GM23338 (cell line): ENCODE measurements at regions not wholly inside any gene's neighbourhood (a gene's known extent, or its start where the extent isn't known, plus 50 kb on each side); places are given as distances from the start of the nearest gene placed in this dataset.

ENCODE experiments used
- ATAC-seq: fragments of 200-7000 bp; cut with Tn5 transposase; 3 replicates; pipeline ENCODE4 v1.9.1; 2020
- DNase-seq: peaks from one replicate; pipeline ENCODE4 v3.0.0-alpha.2; 2015; ENCODE audit warnings: low spot score
- H2AFZ ChIP-seq: fragments of 200-600 bp; sonication (generic); 2 replicates; pipeline ENCODE4 v1.8.0; 2016; ENCODE audit warnings: antibody characterized with exemption, mild to moderate bottlenecking, moderate library complexity
- H3F3A ChIP-seq: fragments of 200-600 bp; sonication (generic); replicated peaks from 2 replicates; pipeline ENCODE4 v1.8.0; 2017; ENCODE audit warnings: antibody characterized with exemption, mixed run types, low read depth
- H3K27ac ChIP-seq: fragments of 200-600 bp; sonication (generic); 2 replicates; pipeline ENCODE4 v1.6.1; 2016; ENCODE audit warnings: low read depth
- H3K27me3 ChIP-seq: fragments of 200-600 bp; sonication (generic); 2 replicates; pipeline ENCODE4 v1.8.0; 2016; ENCODE audit warnings: mild to moderate bottlenecking, mixed run types, moderate library complexity; ENCODE audit not compliant: insufficient read depth
- H3K36me3 ChIP-seq: fragments of 200-600 bp; sonication (generic); 2 replicates; pipeline ENCODE4 v1.8.0; 2016; ENCODE audit warnings: mild to moderate bottlenecking; ENCODE audit not compliant: insufficient read depth
- H3K4me1 ChIP-seq: fragments of 200-600 bp; sonication (generic); 2 replicates; pipeline ENCODE4 v1.8.0; 2016; ENCODE audit warnings: mild to moderate bottlenecking, moderate library complexity; ENCODE audit not compliant: insufficient read depth
- H3K4me2 ChIP-seq: fragments of 200-600 bp; sonication (generic); 2 replicates; pipeline ENCODE4 v1.7.1; 2017; ENCODE audit warnings: mixed run types
- H3K4me3 ChIP-seq: fragments of 200-600 bp; sonication (generic); 2 replicates; pipeline ENCODE4 v1.6.1; 2016; ENCODE audit warnings: mixed run types
- H3K79me2 ChIP-seq: fragments of 200-600 bp; sonication (generic); replicated peaks from 2 replicates; pipeline ENCODE4 v1.8.0; 2017; ENCODE audit warnings: mild to moderate bottlenecking; ENCODE audit not compliant: insufficient read depth
- H3K9me2 ChIP-seq: fragments of 200-600 bp; sonication (generic); 2 replicates; pipeline ENCODE4 v1.8.0; 2017; ENCODE audit not compliant: insufficient read depth
- H4K20me1 ChIP-seq: fragments of 200-600 bp; sonication (generic); replicated peaks from 2 replicates; pipeline ENCODE4 v1.8.0; 2017; ENCODE audit warnings: mild to moderate bottlenecking; ENCODE audit not compliant: insufficient read depth
- H3K27ac Mint-ChIP-seq: 2 replicates; pipeline ENCODE4 v1.8.0; 2020; ENCODE audit warnings: inconsistent platforms, mild to moderate bottlenecking, moderate library complexity, mixed read lengths
- H3K27me3 Mint-ChIP-seq: 3 replicates; pipeline ENCODE4 v1.8.0; 2022; ENCODE audit warnings: low read depth, mild to moderate bottlenecking, moderate library complexity, mixed read lengths, inconsistent platforms; ENCODE audit not compliant: insufficient read depth, poor library complexity
- H3K36me3 Mint-ChIP-seq: 3 replicates; pipeline ENCODE4 v1.8.0; 2021; ENCODE audit warnings: low read depth, mild to moderate bottlenecking, inconsistent platforms, moderate library complexity, mixed read lengths
- H3K4me1 Mint-ChIP-seq: 3 replicates; pipeline ENCODE4 v1.8.0; 2020; ENCODE audit warnings: mild to moderate bottlenecking, inconsistent platforms, mixed read lengths
- H3K4me3 Mint-ChIP-seq: 3 replicates; pipeline ENCODE4 v1.8.0; 2021; ENCODE audit warnings: moderate library complexity, mild to moderate bottlenecking, inconsistent platforms, mixed read lengths
- H3K9me3 Mint-ChIP-seq: 3 replicates; pipeline ENCODE4 v1.8.0; 2020; ENCODE audit warnings: moderate library complexity, mild to moderate bottlenecking, inconsistent platforms, mixed read lengths
- CREB1 ChIP-seq: fragments of 250-450 bp; sonication (Bioruptor Pico); IDR thresholded peaks from 2 replicates; pipeline ENCODE4 v1.5.0; 2020; ENCODE audit warnings: low read depth, mild to moderate bottlenecking, moderate library complexity
- CTCF ChIP-seq, 2 experiments: fragments of 200-600 bp in 1 of 2; sonication (generic) in 1 of 2; conservative IDR thresholded peaks; 2 replicates each; pipeline versions ENCODE4 v1.5.1 to v1.6.1; 2016 to 2017; ENCODE audit warnings: antibody characterized with exemption in 2 of 2, low read depth in 2 of 2, mild to moderate bottlenecking in 2 of 2, moderate library complexity in 1 of 2
- ETS1 ChIP-seq: IDR thresholded peaks from 2 replicates; pipeline ENCODE4 v1.6.1; 2016; ENCODE audit warnings: antibody characterized with exemption
- EZH2 ChIP-seq: fragments of 200-600 bp; sonication (generic); IDR thresholded peaks from one replicate; pipeline ENCODE4 v1.8.0; 2017; ENCODE audit warnings: antibody characterized with exemption, mild to moderate bottlenecking, low read depth; ENCODE audit not compliant: unreplicated experiment
- EZH2phosphoT487 ChIP-seq: fragments of 200-600 bp; sonication (generic); IDR thresholded peaks from one replicate; pipeline ENCODE4 v1.8.1; 2018; ENCODE audit warnings: antibody characterized with exemption; ENCODE audit not compliant: unreplicated experiment
- JUNB ChIP-seq: IDR thresholded peaks from one replicate; pipeline ENCODE4 v1.6.1; 2016; ENCODE audit warnings: antibody characterized with exemption; ENCODE audit not compliant: unreplicated experiment
- NANOG ChIP-seq: IDR thresholded peaks from 2 replicates; pipeline ENCODE4 v1.6.1; 2016; ENCODE audit warnings: antibody characterized with exemption, borderline replicate concordance
- POLR2AphosphoS5 ChIP-seq: IDR thresholded peaks from 2 replicates; pipeline ENCODE4 v1.6.1; 2016; ENCODE audit warnings: antibody characterized with exemption, low read depth
- STAT1 ChIP-seq: IDR thresholded peaks from one replicate; pipeline ENCODE4 v1.6.1; 2016; ENCODE audit warnings: antibody characterized with exemption; ENCODE audit not compliant: unreplicated experiment
- ZNF114 ChIP-seq: fragments of 250-450 bp; sonication (Bioruptor Pico); IDR thresholded peaks from 2 replicates; pipeline ENCODE4 v1.5.0; 2020; ENCODE audit warnings: mild to moderate bottlenecking, moderate library complexity
- ZNF331 ChIP-seq: fragments of 250-450 bp; sonication (Bioruptor Pico); IDR thresholded peaks from 2 replicates; pipeline ENCODE4 v1.5.0; 2020; ENCODE audit warnings: low read depth, mild to moderate bottlenecking, moderate library complexity
- TF ChIP-seq, protein P1 (sequence below): IDR thresholded peaks from one replicate; pipeline ENCODE4 v1.6.1; 2018; ENCODE audit warnings: antibody characterized with exemption; ENCODE audit not compliant: unreplicated experiment

GRCh38 chr6:22231616-22232015 lies 65.2 kb downstream of the PRL start (continued):
- TF ChIP-seq, protein P1, sequence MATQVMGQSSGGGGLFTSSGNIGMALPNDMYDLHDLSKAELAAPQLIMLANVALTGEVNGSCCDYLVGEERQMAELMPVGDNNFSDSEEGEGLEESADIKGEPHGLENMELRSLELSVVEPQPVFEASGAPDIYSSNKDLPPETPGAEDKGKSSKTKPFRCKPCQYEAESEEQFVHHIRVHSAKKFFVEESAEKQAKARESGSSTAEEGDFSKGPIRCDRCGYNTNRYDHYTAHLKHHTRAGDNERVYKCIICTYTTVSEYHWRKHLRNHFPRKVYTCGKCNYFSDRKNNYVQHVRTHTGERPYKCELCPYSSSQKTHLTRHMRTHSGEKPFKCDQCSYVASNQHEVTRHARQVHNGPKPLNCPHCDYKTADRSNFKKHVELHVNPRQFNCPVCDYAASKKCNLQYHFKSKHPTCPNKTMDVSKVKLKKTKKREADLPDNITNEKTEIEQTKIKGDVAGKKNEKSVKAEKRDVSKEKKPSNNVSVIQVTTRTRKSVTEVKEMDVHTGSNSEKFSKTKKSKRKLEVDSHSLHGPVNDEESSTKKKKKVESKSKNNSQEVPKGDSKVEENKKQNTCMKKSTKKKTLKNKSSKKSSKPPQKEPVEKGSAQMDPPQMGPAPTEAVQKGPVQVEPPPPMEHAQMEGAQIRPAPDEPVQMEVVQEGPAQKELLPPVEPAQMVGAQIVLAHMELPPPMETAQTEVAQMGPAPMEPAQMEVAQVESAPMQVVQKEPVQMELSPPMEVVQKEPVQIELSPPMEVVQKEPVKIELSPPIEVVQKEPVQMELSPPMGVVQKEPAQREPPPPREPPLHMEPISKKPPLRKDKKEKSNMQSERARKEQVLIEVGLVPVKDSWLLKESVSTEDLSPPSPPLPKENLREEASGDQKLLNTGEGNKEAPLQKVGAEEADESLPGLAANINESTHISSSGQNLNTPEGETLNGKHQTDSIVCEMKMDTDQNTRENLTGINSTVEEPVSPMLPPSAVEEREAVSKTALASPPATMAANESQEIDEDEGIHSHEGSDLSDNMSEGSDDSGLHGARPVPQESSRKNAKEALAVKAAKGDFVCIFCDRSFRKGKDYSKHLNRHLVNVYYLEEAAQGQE = no peak
- TF ChIP-seq EZH2phosphoT487 = no peak
- no peak for TF ChIP-seq POLR2AphosphoS5
- TF ChIP-seq NANOG = no peak
- no peak for TF ChIP-seq ZNF114
- TF ChIP-seq ETS1 = no peak

DNA sequence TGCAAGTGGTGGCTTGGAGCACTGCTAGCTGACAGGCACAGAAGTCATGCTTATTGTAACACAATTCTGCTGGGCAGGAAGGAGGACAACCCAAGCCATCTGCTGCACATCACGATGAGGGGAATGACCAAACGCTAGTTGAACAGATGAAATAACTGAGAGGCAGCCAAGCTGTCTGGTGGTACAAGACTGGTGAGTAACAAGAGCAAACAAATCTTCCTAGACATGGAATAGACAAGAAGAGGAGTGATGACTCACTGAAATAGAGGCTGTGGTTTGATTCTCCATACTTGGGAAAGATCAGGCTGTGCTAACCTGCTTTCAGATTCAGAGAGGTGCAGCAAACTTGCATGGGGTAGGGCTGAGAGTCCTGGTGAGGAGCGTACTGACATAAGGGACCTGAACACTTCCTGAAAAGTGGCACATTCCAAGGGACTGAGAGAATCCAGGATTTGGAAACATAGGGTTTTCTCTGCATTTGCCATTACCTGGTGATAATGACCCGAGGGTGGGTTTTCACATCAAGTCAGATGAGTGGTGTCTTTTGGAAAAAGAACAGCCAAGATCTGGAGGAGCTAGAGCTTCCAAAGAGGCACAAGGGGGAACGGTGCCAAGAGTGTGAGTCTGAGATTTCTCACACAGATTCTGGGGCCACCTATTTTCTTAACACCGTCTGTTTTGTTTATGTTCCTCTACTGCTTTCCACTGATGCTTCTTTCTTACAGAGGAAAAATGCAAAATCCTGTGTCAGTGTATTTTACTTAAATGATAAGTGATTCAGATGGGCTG lies 60.0 kb downstream of the PRL start:
- Mint-ChIP-seq H3K36me3 (no peaks in the 10 kb centered on the region), H3K27ac (no peak overlapping the region), H3K9me3 (peaks cover 3% of the 10 kb centered on the region; the same call in 1 of the 3 replicates), H3K27me3 (no peaks in the 10 kb centered on the region), H3K4me1 (0 out of 3 replicates have a peak, but pooled peaks cover 3% of the 10 kb centered on the region), H3K4me3 (no peak overlapping the region)
- Histone ChIP-seq H3K27me3 (no peaks in the 10 kb centered on the region), H2AFZ (no peak overlapping the region), H3K36me3 (no peaks in the 10 kb centered on the region), H3K4me2 (no peak overlapping the region), H3K4me3 (no peak overlapping the region), H4K20me1 (no peaks in the 10 kb centered on the region), H3K27ac (no peak overlapping the region), H3K9me2 (0 out of 2 replicates have a peak, but pooled peaks cover 6% of the 10 kb centered on the region), H3K4me1 (no peaks in the 10 kb centered on the region), H3F3A (no peaks in the 10 kb centered on the region), H3K79me2 (no peaks in the 10 kb centered on the region)
- DNase-seq (no peak), ATAC-seq (no peak)
- TF ChIP-seq CTCF (conservative IDR thresholded peaks at IDR 0.05; ENCODE audit: low read depth in 2 of 2) (no peak), STAT1 (no peak), NANOG (no peak), EZH2phosphoT487 (no peak), CREB1 (no peak), JUNB (no peak), EZH2 (no peak), ZNF331 (CRISPR knock-in tag) (no peak)
- TF ChIP-seq, protein P1 = no peak
